ENCODE measurements at regions not wholly inside any gene's neighbourhood (a gene's known extent, or its start where the extent isn't known, plus 50 kb on each side); places are given as distances from the start of the nearest gene placed in this dataset.

DNA sequence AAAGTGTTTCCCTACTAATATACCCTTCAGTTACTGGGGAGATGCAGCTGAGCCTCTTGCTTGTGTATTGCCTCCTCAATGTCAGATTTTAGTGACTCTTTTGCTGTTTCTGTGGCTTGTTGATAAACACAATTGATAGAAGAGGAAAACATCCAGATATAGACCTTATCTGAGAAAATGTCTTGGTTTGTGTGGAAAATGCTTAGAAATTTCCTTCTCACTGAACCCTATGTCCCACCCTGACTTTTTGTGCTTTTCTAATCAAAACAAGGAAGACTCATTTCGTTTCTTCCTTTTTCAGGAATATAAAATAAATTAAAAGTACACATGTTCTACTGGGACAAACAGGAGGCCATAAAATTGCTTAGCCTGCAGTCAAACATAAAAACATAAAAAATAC, 257.5 kb downstream of the PHF14 start:
- no peak for TF ChIP-seq FOXK1 (CRISPR knock-in tag; IDR thresholded peaks at IDR 0.05; ENCODE audit: borderline replicate concordance, low read depth)
- TF ChIP-seq NFIC (IDR thresholded peaks at IDR 0.05; ENCODE audit: low read length), result no peak
- TF ChIP-seq ZNF354B (CRISPR knock-in tag; IDR thresholded peaks at IDR 0.05), result no peak
- no peak for TF ChIP-seq ZNF10 (CRISPR knock-in tag; IDR thresholded peaks at IDR 0.05; ENCODE audit: borderline replicate concordance, low read depth)
- TF ChIP-seq MXI1 (IDR thresholded peaks at IDR 0.05; ENCODE audit: borderline replicate concordance, low read depth, low read length), result no peak
- TF ChIP-seq RAD51 (IDR thresholded peaks at IDR 0.05; ENCODE audit: borderline replicate concordance), result no peak
- TF ChIP-seq ISL2 (CRISPR knock-in tag; IDR thresholded peaks at IDR 0.05), result no peak
- TF ChIP-seq JDP2 (CRISPR knock-in tag; IDR thresholded peaks at IDR 0.05; ENCODE audit: borderline replicate concordance), result no peak
- TF ChIP-seq U2AF1 (optimal IDR thresholded peaks at IDR 0.05; ENCODE audit: low read depth, low read length), result no peak
- TF ChIP-seq, protein P1, sequence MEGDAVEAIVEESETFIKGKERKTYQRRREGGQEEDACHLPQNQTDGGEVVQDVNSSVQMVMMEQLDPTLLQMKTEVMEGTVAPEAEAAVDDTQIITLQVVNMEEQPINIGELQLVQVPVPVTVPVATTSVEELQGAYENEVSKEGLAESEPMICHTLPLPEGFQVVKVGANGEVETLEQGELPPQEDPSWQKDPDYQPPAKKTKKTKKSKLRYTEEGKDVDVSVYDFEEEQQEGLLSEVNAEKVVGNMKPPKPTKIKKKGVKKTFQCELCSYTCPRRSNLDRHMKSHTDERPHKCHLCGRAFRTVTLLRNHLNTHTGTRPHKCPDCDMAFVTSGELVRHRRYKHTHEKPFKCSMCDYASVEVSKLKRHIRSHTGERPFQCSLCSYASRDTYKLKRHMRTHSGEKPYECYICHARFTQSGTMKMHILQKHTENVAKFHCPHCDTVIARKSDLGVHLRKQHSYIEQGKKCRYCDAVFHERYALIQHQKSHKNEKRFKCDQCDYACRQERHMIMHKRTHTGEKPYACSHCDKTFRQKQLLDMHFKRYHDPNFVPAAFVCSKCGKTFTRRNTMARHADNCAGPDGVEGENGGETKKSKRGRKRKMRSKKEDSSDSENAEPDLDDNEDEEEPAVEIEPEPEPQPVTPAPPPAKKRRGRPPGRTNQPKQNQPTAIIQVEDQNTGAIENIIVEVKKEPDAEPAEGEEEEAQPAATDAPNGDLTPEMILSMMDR (CRISPR knock-in tag; IDR thresholded peaks at IDR 0.05), result no peak
- TF ChIP-seq ZNF563 (CRISPR knock-in tag; IDR thresholded peaks at IDR 0.05), result no peak
- TF ChIP-seq ZFP37 (CRISPR knock-in tag; IDR thresholded peaks at IDR 0.05; ENCODE audit: borderline replicate concordance), result no peak
- no peak for TF ChIP-seq ZSCAN12 (CRISPR knock-in tag; IDR thresholded peaks at IDR 0.05)
- TF ChIP-seq, protein P2, sequence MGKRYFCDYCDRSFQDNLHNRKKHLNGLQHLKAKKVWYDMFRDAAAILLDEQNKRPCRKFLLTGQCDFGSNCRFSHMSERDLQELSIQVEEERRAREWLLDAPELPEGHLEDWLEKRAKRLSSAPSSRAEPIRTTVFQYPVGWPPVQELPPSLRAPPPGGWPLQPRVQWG (CRISPR knock-in tag; IDR thresholded peaks at IDR 0.05; ENCODE audit: borderline replicate concordance, low read depth), result no peak

Data from HepG2 (cell line).